Keratinocyte (primary cell): ENCODE measurements at regions not wholly inside any gene's neighbourhood (a gene's known extent, or its start where the extent isn't known, plus 50 kb on each side); places are given as distances from the start of the nearest gene placed in this dataset.

Source experiments
- DNase-seq: peaks from one replicate; pipeline ENCODE4 v3.0.0-alpha.2; 2011; ENCODE audit warnings: low read depth, missing footprints, low spot score
- FAIRE-seq: peaks from 2 replicates; lab custom pipeline; 2011; peaks lifted over from hg19 to GRCh38; lab: Jason Lieb, UNC
- H2AFZ ChIP-seq: 2 replicates; pipeline ENCODE4 v1.6.0; 2012; ENCODE audit warnings: low read length, control low read depth, inconsistent platforms; ENCODE audit not compliant: control insufficient read depth
- H3K27ac ChIP-seq: 2 replicates; pipeline ENCODE4 v1.5.1; 2011; ENCODE audit warnings: low read length; ENCODE audit not compliant: control insufficient read depth, insufficient read depth
- H3K27me3 ChIP-seq: 3 replicates; pipeline ENCODE4 v1.6.0; 2011; ENCODE audit warnings: low read length; ENCODE audit not compliant: control insufficient read depth, insufficient read depth; ENCODE audit errors: extremely low read depth
- H3K36me3 ChIP-seq, 2 experiments: 2 replicates in 1 of 2; 3 replicates in 1 of 2; pipeline ENCODE4 v1.5.1; 2011; ENCODE audit warnings: low read length in 2 of 2, mild to moderate bottlenecking in 1 of 2; ENCODE audit not compliant: control insufficient read depth in 2 of 2, insufficient read depth in 2 of 2; ENCODE audit errors: extremely low read depth in 1 of 2
- H3K4me1 ChIP-seq: 3 replicates; pipeline ENCODE4 v1.5.1; 2011; ENCODE audit warnings: low read length; ENCODE audit not compliant: control insufficient read depth, insufficient read depth; ENCODE audit errors: extremely low read depth
- H3K4me2 ChIP-seq: 3 replicates; pipeline ENCODE4 v1.6.0; 2011; ENCODE audit warnings: low read depth, low read length; ENCODE audit not compliant: control insufficient read depth, insufficient read depth; ENCODE audit errors: extremely low read depth
- H3K4me3 ChIP-seq, 3 experiments: fragments of 200-600 bp in 1 of 3; sonication (generic) in 1 of 3; 2 replicates in 2 of 3; 3 replicates in 1 of 3; pipeline ENCODE4 v1.5.1; 2011 to 2016; ENCODE audit warnings: low read length in 3 of 3, mild to moderate bottlenecking in 3 of 3, control low read depth in 2 of 3, inconsistent platforms in 1 of 3, low read depth in 1 of 3, mixed read lengths in 1 of 3, mixed run types in 1 of 3, moderate library complexity in 1 of 3; ENCODE audit not compliant: control insufficient read depth in 2 of 3, insufficient read depth in 2 of 3; ENCODE audit errors: extremely low read depth in 1 of 3
- H3K79me2 ChIP-seq: 2 replicates; pipeline ENCODE4 v1.6.0; 2012; ENCODE audit warnings: low read length; ENCODE audit not compliant: control insufficient read depth, insufficient read depth
- H3K9ac ChIP-seq: 3 replicates; pipeline ENCODE4 v1.6.0; 2011; ENCODE audit warnings: low read length; ENCODE audit not compliant: control insufficient read depth, insufficient read depth; ENCODE audit errors: extremely low read depth
- H3K9me1 ChIP-seq: 3 replicates; pipeline ENCODE4 v1.6.0; 2011; ENCODE audit warnings: low read length; ENCODE audit not compliant: control insufficient read depth, insufficient read depth; ENCODE audit errors: extremely low read depth
- H3K9me3 ChIP-seq: 2 replicates; pipeline ENCODE4 v1.5.1; 2012; ENCODE audit warnings: low read depth, low read length; ENCODE audit not compliant: control insufficient read depth
- H4K20me1 ChIP-seq: 3 replicates; pipeline ENCODE4 v1.6.0; 2011; ENCODE audit warnings: low read length; ENCODE audit not compliant: control insufficient read depth, insufficient read depth; ENCODE audit errors: extremely low read depth
- CTCF ChIP-seq, 3 experiments: IDR thresholded peaks in 1 of 3; conservative IDR thresholded peaks in 1 of 3; optimal IDR thresholded peaks in 1 of 3; 2 replicates in 2 of 3; 3 replicates in 1 of 3; pipeline versions ENCODE3 to v1.5.1; 2011; ENCODE audit warnings: low read length in 3 of 3, mild to moderate bottlenecking in 3 of 3, moderate library complexity in 2 of 3, control low read depth in 1 of 3, inconsistent platforms in 1 of 3; ENCODE audit not compliant: insufficient read depth in 2 of 3; ENCODE audit errors: extremely low read depth in 1 of 3
- EZH2 ChIP-seq: IDR thresholded peaks from one replicate; pipeline ENCODE4 v1.6.1; 2012; ENCODE audit warnings: inconsistent platforms, mild to moderate bottlenecking, low read length, moderate library complexity
- dilution Hi-C: fragments of 300-500 bp; cut with MboI; formaldehyde crosslinking; loops from one replicate; pipeline ENCODE4 v1.7.0; 2020; ENCODE audit warnings: low sequenced_read_pairs; ENCODE audit not compliant: extremely low pct_ligation_motif_present

- no peaks in the 10 kb centered on the region for H3K9me1 ChIP-seq
- no peaks in the 10 kb centered on the region for H3K27me3 ChIP-seq
- no peaks in the 10 kb centered on the region for H4K20me1 ChIP-seq
- no peaks in the 10 kb centered on the region for H3K4me1 ChIP-seq
- DNase-seq, result no peak
- H3K79me2 ChIP-seq, result no peaks in the 10 kb centered on the region
- H3K9ac ChIP-seq, result no peak overlapping the region
- no peaks in the 10 kb centered on the region for H3K9me3 ChIP-seq
- no peak for FAIRE-seq
- H3K4me2 ChIP-seq, result no peak overlapping the region
- no peak overlapping the region for H3K4me3 ChIP-seq
- dilution Hi-C loops, result no loop called here
- no peak overlapping the region for H3K27ac ChIP-seq
- no peak overlapping the region for H2AFZ ChIP-seq
- no peaks in the 10 kb centered on the region for H3K36me3 ChIP-seq
- TF ChIP-seq EZH2 (no peak), CTCF (optimal IDR thresholded peaks at IDR 0.05 in 1 of 3, IDR thresholded peaks at IDR 0.05 in 1 of 3, conservative IDR thresholded peaks at IDR 0.05 in 1 of 3; ENCODE audit: extremely low read depth in 1 of 3, insufficient read depth in 2 of 3, low read length in 3 of 3) (no peak)
Observed at GRCh38 chr4:106671716-106672115, 303.1 kb upstream of the GIMD1 start.

- no peaks in the 10 kb centered on the region for H4K20me1 ChIP-seq
- no peak overlapping the region for H3K4me2 ChIP-seq
- no peak for FAIRE-seq
- no peaks in the 10 kb centered on the region for H3K79me2 ChIP-seq
- no peak overlapping the region for H3K27ac ChIP-seq
- no peaks in the 10 kb centered on the region for H3K9me1 ChIP-seq
- no peak overlapping the region for H2AFZ ChIP-seq
- H3K36me3 ChIP-seq, result no peaks in the 10 kb centered on the region
- H3K4me1 ChIP-seq, result no peaks in the 10 kb centered on the region
- H3K9me3 ChIP-seq, result no peaks in the 10 kb centered on the region
- no peak for DNase-seq
- H3K9ac ChIP-seq, result no peak overlapping the region
- H3K4me3 ChIP-seq, result no peak overlapping the region
- no peaks in the 10 kb centered on the region for H3K27me3 ChIP-seq
- dilution Hi-C loops, result no loop called here
- TF ChIP-seq EZH2, result no peak
- TF ChIP-seq CTCF (optimal IDR thresholded peaks at IDR 0.05 in 1 of 3, IDR thresholded peaks at IDR 0.05 in 1 of 3, conservative IDR thresholded peaks at IDR 0.05 in 1 of 3; ENCODE audit: extremely low read depth in 1 of 3, insufficient read depth in 2 of 3, low read length in 3 of 3), result no peak
Observed at GRCh38 chr4:106670976-106671375, 302.4 kb upstream of the GIMD1 start.
